HEK293 (cell line): ENCODE measurements at regions not wholly inside any gene's neighbourhood (a gene's known extent, or its start where the extent isn't known, plus 50 kb on each side); places are given as distances from the start of the nearest gene placed in this dataset.

ENCODE experiments used
- GLIS1 ChIP-seq: fragments of 450-650 bp; formaldehyde crosslinking; IDR thresholded peaks from 2 replicates; pipeline ENCODE4 v1.5.1; 2016; ENCODE audit warnings: missing biosample characterization, missing genetic modification characterization
- ZBTB1 ChIP-seq: fragments of 450-650 bp; formaldehyde crosslinking; IDR thresholded peaks from 2 replicates; pipeline ENCODE4 v1.5.1; 2016; ENCODE audit warnings: missing biosample characterization, missing genetic modification characterization
- ZNF146 ChIP-seq: fragments of 450-650 bp; formaldehyde crosslinking; IDR thresholded peaks from 2 replicates; pipeline ENCODE4 v1.5.1; 2016; ENCODE audit warnings: missing biosample characterization, missing genetic modification characterization
- ZNF335 ChIP-seq: fragments of 450-650 bp; formaldehyde crosslinking; conservative IDR thresholded peaks from 2 replicates; pipeline ENCODE4 v1.5.1; 2016; ENCODE audit warnings: missing biosample characterization, missing genetic modification characterization
- TF ChIP-seq, protein P1 (sequence below): fragments of 450-650 bp; formaldehyde crosslinking; IDR thresholded peaks from 2 replicates; pipeline ENCODE4 v1.5.1; 2016; ENCODE audit warnings: missing biosample characterization, missing genetic modification characterization
- TF ChIP-seq, protein P2 (sequence below): fragments of 450-650 bp; formaldehyde crosslinking; IDR thresholded peaks from 2 replicates; pipeline ENCODE4 v1.5.0; 2017; ENCODE audit warnings: missing biosample characterization, missing genetic modification characterization, borderline replicate concordance
- TF ChIP-seq, protein P3 (sequence below): fragments of 450-650 bp; formaldehyde crosslinking; optimal IDR thresholded peaks from 2 replicates; pipeline ENCODE3; 2016; ENCODE audit warnings: missing biosample characterization, mild to moderate bottlenecking, missing genetic modification characterization

DNA sequence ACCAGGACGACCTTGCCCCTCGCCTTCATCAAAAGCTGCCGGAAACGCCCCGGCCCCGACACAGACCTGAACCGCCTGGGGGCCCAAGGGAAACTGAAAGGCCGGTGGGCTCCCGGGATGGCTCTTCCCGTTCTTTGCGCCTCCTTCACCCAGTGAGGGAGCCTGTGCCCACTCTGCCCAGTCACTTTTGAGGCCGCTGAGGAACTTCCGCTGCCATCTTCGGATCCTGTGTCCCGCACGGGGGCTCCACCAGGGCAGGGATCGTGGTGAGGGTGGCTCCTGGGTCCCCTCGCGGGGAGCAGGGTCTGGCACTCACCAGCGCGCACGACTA lies 104.0 kb downstream of the PPIAL4G start:
- TF ChIP-seq, protein P1, sequence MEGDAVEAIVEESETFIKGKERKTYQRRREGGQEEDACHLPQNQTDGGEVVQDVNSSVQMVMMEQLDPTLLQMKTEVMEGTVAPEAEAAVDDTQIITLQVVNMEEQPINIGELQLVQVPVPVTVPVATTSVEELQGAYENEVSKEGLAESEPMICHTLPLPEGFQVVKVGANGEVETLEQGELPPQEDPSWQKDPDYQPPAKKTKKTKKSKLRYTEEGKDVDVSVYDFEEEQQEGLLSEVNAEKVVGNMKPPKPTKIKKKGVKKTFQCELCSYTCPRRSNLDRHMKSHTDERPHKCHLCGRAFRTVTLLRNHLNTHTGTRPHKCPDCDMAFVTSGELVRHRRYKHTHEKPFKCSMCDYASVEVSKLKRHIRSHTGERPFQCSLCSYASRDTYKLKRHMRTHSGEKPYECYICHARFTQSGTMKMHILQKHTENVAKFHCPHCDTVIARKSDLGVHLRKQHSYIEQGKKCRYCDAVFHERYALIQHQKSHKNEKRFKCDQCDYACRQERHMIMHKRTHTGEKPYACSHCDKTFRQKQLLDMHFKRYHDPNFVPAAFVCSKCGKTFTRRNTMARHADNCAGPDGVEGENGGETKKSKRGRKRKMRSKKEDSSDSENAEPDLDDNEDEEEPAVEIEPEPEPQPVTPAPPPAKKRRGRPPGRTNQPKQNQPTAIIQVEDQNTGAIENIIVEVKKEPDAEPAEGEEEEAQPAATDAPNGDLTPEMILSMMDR (tag by site-specific recombination): no peak
- TF ChIP-seq GLIS1 (tag by site-specific recombination) (no peak), ZNF146 (tag by site-specific recombination) (no peak), ZNF335 (no peak), ZBTB1 (tag by site-specific recombination) (no peak)
- TF ChIP-seq, protein P2, sequence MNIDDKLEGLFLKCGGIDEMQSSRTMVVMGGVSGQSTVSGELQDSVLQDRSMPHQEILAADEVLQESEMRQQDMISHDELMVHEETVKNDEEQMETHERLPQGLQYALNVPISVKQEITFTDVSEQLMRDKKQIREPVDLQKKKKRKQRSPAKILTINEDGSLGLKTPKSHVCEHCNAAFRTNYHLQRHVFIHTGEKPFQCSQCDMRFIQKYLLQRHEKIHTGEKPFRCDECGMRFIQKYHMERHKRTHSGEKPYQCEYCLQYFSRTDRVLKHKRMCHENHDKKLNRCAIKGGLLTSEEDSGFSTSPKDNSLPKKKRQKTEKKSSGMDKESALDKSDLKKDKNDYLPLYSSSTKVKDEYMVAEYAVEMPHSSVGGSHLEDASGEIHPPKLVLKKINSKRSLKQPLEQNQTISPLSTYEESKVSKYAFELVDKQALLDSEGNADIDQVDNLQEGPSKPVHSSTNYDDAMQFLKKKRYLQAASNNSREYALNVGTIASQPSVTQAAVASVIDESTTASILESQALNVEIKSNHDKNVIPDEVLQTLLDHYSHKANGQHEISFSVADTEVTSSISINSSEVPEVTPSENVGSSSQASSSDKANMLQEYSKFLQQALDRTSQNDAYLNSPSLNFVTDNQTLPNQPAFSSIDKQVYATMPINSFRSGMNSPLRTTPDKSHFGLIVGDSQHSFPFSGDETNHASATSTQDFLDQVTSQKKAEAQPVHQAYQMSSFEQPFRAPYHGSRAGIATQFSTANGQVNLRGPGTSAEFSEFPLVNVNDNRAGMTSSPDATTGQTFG (tag by site-specific recombination): no peak
- TF ChIP-seq, protein P3, sequence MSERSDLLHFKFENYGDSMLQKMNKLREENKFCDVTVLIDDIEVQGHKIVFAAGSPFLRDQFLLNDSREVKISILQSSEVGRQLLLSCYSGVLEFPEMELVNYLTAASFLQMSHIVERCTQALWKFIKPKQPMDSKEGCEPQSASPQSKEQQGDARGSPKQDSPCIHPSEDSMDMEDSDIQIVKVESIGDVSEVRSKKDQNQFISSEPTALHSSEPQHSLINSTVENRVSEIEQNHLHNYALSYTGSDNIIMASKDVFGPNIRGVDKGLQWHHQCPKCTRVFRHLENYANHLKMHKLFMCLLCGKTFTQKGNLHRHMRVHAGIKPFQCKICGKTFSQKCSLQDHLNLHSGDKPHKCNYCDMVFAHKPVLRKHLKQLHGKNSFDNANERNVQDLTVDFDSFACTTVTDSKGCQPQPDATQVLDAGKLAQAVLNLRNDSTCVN (tag by site-specific recombination): no peak
